Astrocyte (in vitro differentiated cells and primary cell): ENCODE measurements at regions not wholly inside any gene's neighbourhood (a gene's known extent, or its start where the extent isn't known, plus 50 kb on each side); places are given as distances from the start of the nearest gene placed in this dataset.
"Not testable (repeated sequence)": the region's sequence is repeated elsewhere in the genome, so short reads cannot be mapped to it uniquely, and the experiment has no call there.

Experiments
- DNase-seq: peaks from one replicate; pipeline ENCODE4 v3.0.0-alpha.2; 2010; ENCODE audit warnings: low read depth
- FAIRE-seq: peaks from 2 replicates; lab custom pipeline; 2011; peaks lifted over from hg19 to GRCh38; lab: Jason Lieb, UNC
- H2AFZ ChIP-seq: 2 replicates; pipeline ENCODE4 v1.6.0; 2012; ENCODE audit warnings: low read depth, low read length, inconsistent platforms
- H3K27ac ChIP-seq: 2 replicates; pipeline ENCODE4 v1.5.1; 2011; ENCODE audit warnings: low read depth, low read length, inconsistent platforms
- H3K27me3 ChIP-seq: 2 replicates; pipeline ENCODE4 v1.6.0; 2011; ENCODE audit warnings: low read length, inconsistent platforms; ENCODE audit not compliant: insufficient read depth
- H3K36me3 ChIP-seq: 2 replicates; pipeline ENCODE4 v1.5.1; 2011; ENCODE audit warnings: low read length, inconsistent platforms; ENCODE audit not compliant: insufficient read depth
- H3K4me1 ChIP-seq: 2 replicates; pipeline ENCODE4 v1.5.1; 2011; ENCODE audit warnings: low read length, inconsistent platforms; ENCODE audit not compliant: insufficient read depth
- H3K4me2 ChIP-seq: 2 replicates; pipeline ENCODE4 v1.6.0; 2012; ENCODE audit warnings: low read length, inconsistent platforms
- H3K4me3 ChIP-seq: 2 replicates; pipeline ENCODE4 v1.5.1; 2011; ENCODE audit warnings: low read depth, mild to moderate bottlenecking, low read length, inconsistent platforms; ENCODE audit not compliant: insufficient read depth
- H3K79me2 ChIP-seq: 2 replicates; pipeline ENCODE4 v1.6.0; 2012; ENCODE audit warnings: mild to moderate bottlenecking, low read length, inconsistent platforms; ENCODE audit not compliant: insufficient read depth
- H3K9ac ChIP-seq: 2 replicates; pipeline ENCODE4 v1.6.0; 2012; ENCODE audit warnings: mild to moderate bottlenecking, low read length, inconsistent platforms
- H3K9me3 ChIP-seq: 2 replicates; pipeline ENCODE4 v1.5.1; 2012; ENCODE audit warnings: low read depth, mild to moderate bottlenecking, low read length, inconsistent platforms; ENCODE audit not compliant: insufficient read depth
- H4K20me1 ChIP-seq: 2 replicates; pipeline ENCODE4 v1.6.0; 2012; ENCODE audit warnings: low read length, inconsistent platforms; ENCODE audit not compliant: insufficient read depth
- H3K27ac Mint-ChIP-seq: one replicate; pipeline ENCODE4 v1.8.0; 2021; ENCODE audit warnings: mild to moderate bottlenecking, mixed read lengths; ENCODE audit not compliant: unreplicated experiment
- H3K27me3 Mint-ChIP-seq: one replicate; pipeline ENCODE4 v1.8.0; 2021; ENCODE audit warnings: low read depth, mixed read lengths; ENCODE audit not compliant: unreplicated experiment
- H3K36me3 Mint-ChIP-seq: one replicate; pipeline ENCODE4 v1.8.0; 2021; ENCODE audit warnings: low read depth, mixed read lengths; ENCODE audit not compliant: unreplicated experiment
- H3K4me1 Mint-ChIP-seq: one replicate; pipeline ENCODE4 v1.8.0; 2021; ENCODE audit warnings: low read depth, mixed read lengths; ENCODE audit not compliant: unreplicated experiment
- H3K4me3 Mint-ChIP-seq: one replicate; pipeline ENCODE4 v1.8.0; 2021; ENCODE audit warnings: mild to moderate bottlenecking, moderate library complexity, mixed read lengths; ENCODE audit not compliant: unreplicated experiment
- H3K9me3 Mint-ChIP-seq: one replicate; pipeline ENCODE4 v1.8.0; 2021; ENCODE audit warnings: mild to moderate bottlenecking, mixed read lengths; ENCODE audit not compliant: unreplicated experiment
- EZH2 ChIP-seq: IDR thresholded peaks from 2 replicates; pipeline ENCODE4 v1.6.1; 2012; ENCODE audit warnings: mild to moderate bottlenecking, low read length, inconsistent platforms; ENCODE audit not compliant: insufficient read depth
- TF ChIP-seq, protein P1 (sequence below): IDR thresholded peaks from 2 replicates; pipeline ENCODE4 v1.5.1; 2011; ENCODE audit warnings: low read depth, mild to moderate bottlenecking, inconsistent platforms, low read length, moderate library complexity; ENCODE audit not compliant: insufficient read depth

DNA sequence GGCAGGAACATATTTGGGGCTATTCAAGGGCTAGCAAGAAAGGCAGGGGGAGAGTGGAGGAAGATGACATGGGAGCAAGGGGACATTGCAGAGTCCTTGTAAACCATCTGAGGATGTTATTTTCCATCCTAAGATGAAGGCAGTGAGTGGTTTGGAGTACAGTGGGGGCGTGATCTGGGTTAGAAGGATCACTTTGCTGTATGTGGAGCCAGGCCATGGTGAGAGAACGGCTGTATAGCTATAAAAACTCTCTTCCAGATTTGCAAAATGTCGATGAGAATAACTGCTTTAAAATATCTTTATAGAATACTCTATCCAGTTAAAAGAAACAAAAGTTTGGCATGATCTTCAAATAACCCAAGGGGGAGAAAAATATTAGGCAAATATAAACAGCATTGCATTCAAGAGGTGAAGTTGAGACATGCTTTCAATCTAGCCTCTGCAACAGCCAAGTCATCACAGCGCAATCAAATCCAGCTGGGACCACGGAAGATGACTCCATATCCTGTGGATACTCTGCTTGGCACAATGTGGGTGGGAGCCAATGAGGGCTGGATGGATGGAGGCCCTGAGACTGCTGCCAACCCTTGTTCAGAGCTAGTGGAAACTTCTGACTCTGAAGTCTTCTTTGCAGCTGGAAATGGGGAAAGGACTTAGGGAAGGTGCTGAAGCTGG lies 111.5 kb upstream of the BASP1 start:
- peaks cover 1% of the 10 kb centered on the region for H3K4me1 Mint-ChIP-seq
- peaks cover 14% of the 10 kb centered on the region for H3K27me3 Mint-ChIP-seq
- FAIRE-seq (peak; percentile 74), DNase-seq (peak; percentile 49)
- Histone ChIP-seq H4K20me1 (no peaks in the 10 kb centered on the region), H3K9me3 (no peaks in the 10 kb centered on the region), H2AFZ (peak overlapping the region; percentile 19), H3K4me1 (no peaks in the 10 kb centered on the region), H3K4me2 (peak overlapping the region; percentile 23), H3K27me3 (no peaks in the 10 kb centered on the region), H3K4me3 (no peak overlapping the region), H3K79me2 (no peaks in the 10 kb centered on the region), H3K36me3 (no peaks in the 10 kb centered on the region), H3K9ac (no peak overlapping the region), H3K27ac (no peak overlapping the region)
- H3K9me3 Mint-ChIP-seq = no peaks in the 10 kb centered on the region
- H3K36me3 Mint-ChIP-seq = no peaks in the 10 kb centered on the region
- TF ChIP-seq, protein P1, sequence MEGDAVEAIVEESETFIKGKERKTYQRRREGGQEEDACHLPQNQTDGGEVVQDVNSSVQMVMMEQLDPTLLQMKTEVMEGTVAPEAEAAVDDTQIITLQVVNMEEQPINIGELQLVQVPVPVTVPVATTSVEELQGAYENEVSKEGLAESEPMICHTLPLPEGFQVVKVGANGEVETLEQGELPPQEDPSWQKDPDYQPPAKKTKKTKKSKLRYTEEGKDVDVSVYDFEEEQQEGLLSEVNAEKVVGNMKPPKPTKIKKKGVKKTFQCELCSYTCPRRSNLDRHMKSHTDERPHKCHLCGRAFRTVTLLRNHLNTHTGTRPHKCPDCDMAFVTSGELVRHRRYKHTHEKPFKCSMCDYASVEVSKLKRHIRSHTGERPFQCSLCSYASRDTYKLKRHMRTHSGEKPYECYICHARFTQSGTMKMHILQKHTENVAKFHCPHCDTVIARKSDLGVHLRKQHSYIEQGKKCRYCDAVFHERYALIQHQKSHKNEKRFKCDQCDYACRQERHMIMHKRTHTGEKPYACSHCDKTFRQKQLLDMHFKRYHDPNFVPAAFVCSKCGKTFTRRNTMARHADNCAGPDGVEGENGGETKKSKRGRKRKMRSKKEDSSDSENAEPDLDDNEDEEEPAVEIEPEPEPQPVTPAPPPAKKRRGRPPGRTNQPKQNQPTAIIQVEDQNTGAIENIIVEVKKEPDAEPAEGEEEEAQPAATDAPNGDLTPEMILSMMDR = no peak
- TF ChIP-seq EZH2 = no peak
- H3K4me3 Mint-ChIP-seq = no peak overlapping the region
- peak overlapping the region; percentile 19 for H3K27ac Mint-ChIP-seq

DNA sequence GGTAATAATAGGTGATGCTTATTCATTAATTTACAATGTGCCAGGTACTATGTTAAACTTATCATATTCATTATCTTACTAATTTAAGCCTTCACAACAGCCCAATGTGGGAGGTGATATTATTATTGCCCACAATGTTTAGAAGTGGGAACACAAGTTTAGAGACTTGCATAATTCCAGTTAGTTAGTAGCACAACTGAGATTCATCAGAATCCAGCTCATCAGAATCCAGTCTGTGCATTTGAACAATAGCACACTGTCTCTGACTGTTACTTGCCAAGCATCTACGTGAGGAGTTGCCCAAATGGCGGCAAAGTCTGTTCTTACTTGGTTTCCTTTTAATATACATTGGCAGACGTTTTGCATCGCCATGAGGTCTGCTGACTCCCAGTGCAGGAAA lies 110.9 kb upstream of the BASP1 start:
- Histone ChIP-seq H3K4me1 (no peaks in the 10 kb centered on the region), H3K27ac (no peak overlapping the region), H3K27me3 (no peaks in the 10 kb centered on the region), H4K20me1 (no peaks in the 10 kb centered on the region), H3K4me3 (no peak overlapping the region), H2AFZ (no peak overlapping the region), H3K36me3 (no peaks in the 10 kb centered on the region), H3K4me2 (peak overlapping the region; percentile 23), H3K9ac (no peak overlapping the region), H3K79me2 (no peaks in the 10 kb centered on the region), H3K9me3 (no peaks in the 10 kb centered on the region)
- Mint-ChIP-seq H3K4me1 (peaks cover 1% of the 10 kb centered on the region), H3K4me3 (no peak overlapping the region), H3K27me3 (peaks cover 14% of the 10 kb centered on the region), H3K36me3 (no peaks in the 10 kb centered on the region), H3K9me3 (no peaks in the 10 kb centered on the region), H3K27ac (no peak overlapping the region)
- no peak for FAIRE-seq
- TF ChIP-seq EZH2 = no peak
- TF ChIP-seq, protein P1 = no peak
- no peak for DNase-seq

DNA sequence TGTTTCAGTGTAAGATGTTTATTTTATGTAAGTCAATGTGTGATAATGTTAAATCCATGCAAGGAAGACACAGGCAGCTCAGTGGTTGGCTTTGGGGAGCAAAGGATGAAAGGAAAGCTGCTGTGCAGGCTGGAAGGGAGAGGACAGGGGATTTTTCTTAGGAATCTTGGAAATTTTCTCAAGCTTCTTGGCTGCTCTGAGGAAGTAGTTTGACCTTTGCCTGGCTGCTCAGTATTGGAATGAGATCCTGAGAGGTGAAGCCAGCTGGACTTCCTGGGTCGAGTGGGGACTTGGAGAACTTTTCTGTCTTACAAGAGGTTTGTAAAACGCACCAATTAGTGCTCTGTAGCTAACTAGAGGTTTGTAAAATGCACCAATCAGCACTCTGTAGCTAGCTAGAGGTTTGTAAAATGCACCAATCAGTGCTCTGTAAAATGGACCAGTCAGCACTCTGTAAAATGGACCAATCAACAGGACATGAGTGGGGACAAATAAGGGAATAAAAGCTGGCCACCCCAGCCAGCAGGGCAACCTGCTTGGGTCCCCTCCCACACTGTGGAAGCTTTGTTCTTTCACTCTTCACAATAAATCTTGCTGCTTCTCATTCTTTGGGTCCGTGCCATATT lies 105.2 kb upstream of the BASP1 start:
- not testable (repeated sequence) for H3K9me3 Mint-ChIP-seq, H3K9ac ChIP-seq, H2AFZ ChIP-seq, H3K27ac ChIP-seq, H3K36me3 Mint-ChIP-seq, H3K27me3 ChIP-seq, H3K9me3 ChIP-seq, FAIRE-seq, H3K4me3 ChIP-seq, H3K36me3 ChIP-seq, H4K20me1 ChIP-seq, H3K27ac Mint-ChIP-seq, H3K79me2 ChIP-seq, H3K27me3 Mint-ChIP-seq, DNase-seq, H3K4me3 Mint-ChIP-seq, H3K4me2 ChIP-seq
- H3K4me1 ChIP-seq = peaks cover 31% of the 10 kb centered on the region
- H3K4me1 Mint-ChIP-seq = peaks cover 11% of the 10 kb centered on the region
